Sigmoid colon (tissue), 6 donors: ENCODE measurements at regions not wholly inside any gene's neighbourhood (a gene's known extent, or its start where the extent isn't known, plus 50 kb on each side); places are given as distances from the start of the nearest gene placed in this dataset.
"Not testable (repeated sequence)": the region's sequence is repeated elsewhere in the genome, so short reads cannot be mapped to it uniquely, and the experiment has no call there.

Experiments used
- DNase-seq: peaks from one replicate; pipeline ENCODE4 v3.0.0-alpha.2; 2019
- H3K27ac ChIP-seq, 4 donors: fragments of 200-600 bp; sonication (generic); one replicate each; pipeline ENCODE4 v1.5.1; 2016 to 2019; ENCODE audit warnings: mild to moderate bottlenecking in 1 of 4
- H3K27me3 ChIP-seq, 3 donors: fragments of 200-600 bp; sonication (generic); one replicate each; pipeline ENCODE4 v1.5.1; 2019; ENCODE audit warnings: mild to moderate bottlenecking in 1 of 3
- H3K36me3 ChIP-seq, 4 donors: fragments of 200-600 bp; sonication (generic); one replicate each; pipeline ENCODE4 v1.5.1; 2016 to 2019
- H3K4me1 ChIP-seq, 4 donors: fragments of 200-600 bp; sonication (generic); one replicate each; pipeline ENCODE4 v1.5.1; 2017 to 2019
- H3K4me3 ChIP-seq, 4 donors: fragments of 200-600 bp; sonication (generic); one replicate each; pipeline ENCODE4 v1.5.1; 2017 to 2019; ENCODE audit warnings: mild to moderate bottlenecking in 2 of 4, moderate library complexity in 1 of 4
- H3K9me3 ChIP-seq, 4 donors: fragments of 200-600 bp in 3 of 4; sonication (generic) in 3 of 4; one replicate each; pipeline versions ENCODE4 v1.5.1 to v1.6.1; 2013 to 2019
- CTCF ChIP-seq, 4 experiments: fragments of 450-650 bp in 3 of 4; fragments of 200-600 bp in 1 of 4; IDR thresholded peaks; one replicate each; pipeline ENCODE4 v1.5.1; 2016 to 2019; ENCODE audit warnings: antibody characterized with exemption in 4 of 4, mild to moderate bottlenecking in 3 of 4, moderate library complexity in 2 of 4
- EP300 ChIP-seq, 4 donors: sonication (generic); formaldehyde crosslinking; IDR thresholded peaks; one replicate each; pipeline ENCODE4 v1.6.1; 2017; ENCODE audit warnings: antibody characterized with exemption in 4 of 4
- POLR2A ChIP-seq, 2 donors: fragments of 450-650 bp; IDR thresholded peaks; one replicate each; pipeline ENCODE4 v1.6.1; 2016; ENCODE audit warnings: antibody characterized with exemption in 2 of 2, mild to moderate bottlenecking in 2 of 2, moderate library complexity in 2 of 2
- POLR2AphosphoS5 ChIP-seq, 4 donors: sonication (generic); formaldehyde crosslinking; IDR thresholded peaks; one replicate each; pipeline ENCODE4 v1.6.1; 2017; ENCODE audit warnings: antibody characterized with exemption in 4 of 4
- WGBS, 2 donors: extraction: QIAGEN DNeasy Blood & Tissue Kit; methylation state at CpG; one replicate each; pipeline ENCODE4 v1.1.7; 2013; 5-methylcytosine and 5-hydroxymethylcytosine counted together
- intact Hi-C: fragments of 100-400 bp; cut with DNase I; formaldehyde crosslinking; loops from one replicate; pipeline ENCODE4 v1.15.1; 2023
- donor health status: healthy with polysubstance abuse.
- donor health status: healthy.

- 87 to 90% methylated on average over 1 of the region's 1 CpG for WGBS, 2 donors
- TF ChIP-seq CTCF (IDR thresholded peaks at IDR 0.05) (no peak), POLR2A (IDR thresholded peaks at IDR 0.05) (no peak)
- peaks cover 0 to 7% (median 0%) of the 10 kb centered on the region in 4 donors for H3K9me3 ChIP-seq
- no peaks in the 10 kb centered on the region for H3K4me1 ChIP-seq
- H3K4me3 ChIP-seq, result no peak overlapping the region
- H3K27me3 ChIP-seq, result no peaks in the 10 kb centered on the region
- no peak for DNase-seq
- intact Hi-C loops, result no loop called here
- no peaks in the 10 kb centered on the region for H3K36me3 ChIP-seq
- H3K27ac ChIP-seq, result no peak overlapping the region
Observed at GRCh38 chr12:102669056-102669455, 188.7 kb upstream of the IGF1 start.

GRCh38 chr12:102666176-102666575, 185.8 kb upstream of the IGF1 start:
- H3K27me3 ChIP-seq, H3K4me3 ChIP-seq, DNase-seq, H3K9me3 ChIP-seq, H3K27ac ChIP-seq, H3K36me3 ChIP-seq, H3K4me1 ChIP-seq, intact Hi-C loops: not testable (repeated sequence)
- 35 to 77% methylated on average over 3 of the region's 3 CpGs for WGBS, 2 donors

GRCh38 chr12:102659200-102659911, 179.0 kb upstream of the IGF1 start:
- no peak overlapping the region for H3K4me3 ChIP-seq
- H3K36me3 ChIP-seq, result no peaks in the 10 kb centered on the region
- no peak overlapping the region for H3K27ac ChIP-seq
- TF ChIP-seq CTCF (IDR thresholded peaks at IDR 0.05), result no peak
- no peak for TF ChIP-seq EP300 (IDR thresholded peaks at IDR 0.05)
- no peak for TF ChIP-seq POLR2AphosphoS5 (IDR thresholded peaks at IDR 0.05)
- no peak for TF ChIP-seq POLR2A (IDR thresholded peaks at IDR 0.05)
- no peak for DNase-seq
- H3K9me3 ChIP-seq, result no peaks in the 10 kb centered on the region
- 80 to 81% methylated on average over 4 of the region's 4 CpGs for WGBS, 2 donors
- intact Hi-C loops, result no loop called here
- H3K27me3 ChIP-seq, result no peaks in the 10 kb centered on the region
- no peaks in the 10 kb centered on the region for H3K4me1 ChIP-seq

GRCh38 chr12:102653406-102653805, 173.0 kb upstream of the IGF1 start:
- Histone ChIP-seq H3K4me3 (no peak overlapping the region), H3K9me3 (no peaks in the 10 kb centered on the region), H3K27me3 (no peaks in the 10 kb centered on the region), H3K4me1 (no peaks in the 10 kb centered on the region), H3K36me3 (no peaks in the 10 kb centered on the region), H3K27ac (no peak overlapping the region)
- TF ChIP-seq EP300 (IDR thresholded peaks at IDR 0.05) (no peak), POLR2AphosphoS5 (IDR thresholded peaks at IDR 0.05) (no peak), CTCF (IDR thresholded peaks at IDR 0.05) (no peak), POLR2A (IDR thresholded peaks at IDR 0.05) (no peak)
- WGBS, 2 donors, result 81 to 86% methylated on average over 2 of the region's 2 CpGs
- no peak for DNase-seq
- intact Hi-C loops, result no loop called here

- intact Hi-C loops, result no loop called here
- TF ChIP-seq POLR2AphosphoS5 (IDR thresholded peaks at IDR 0.05), result no peak
- no peak for TF ChIP-seq EP300 (IDR thresholded peaks at IDR 0.05)
- no peak for TF ChIP-seq POLR2A (IDR thresholded peaks at IDR 0.05)
- TF ChIP-seq CTCF (IDR thresholded peaks at IDR 0.05), result no peak
- Histone ChIP-seq H3K9me3 (no peaks in the 10 kb centered on the region), H3K4me3 (no peak overlapping the region), H3K4me1 (no peaks in the 10 kb centered on the region), H3K27ac (no peak overlapping the region), H3K36me3 (no peaks in the 10 kb centered on the region), H3K27me3 (no peaks in the 10 kb centered on the region)
- no peak for DNase-seq
- 63 to 76% methylated on average over 4 of the region's 4 CpGs for WGBS, 2 donors
Observed at GRCh38 chr12:102652645-102653313, 172.4 kb upstream of the IGF1 start.
